ENCODE measurements at regions not wholly inside any gene's neighbourhood (a gene's known extent, or its start where the extent isn't known, plus 50 kb on each side); places are given as distances from the start of the nearest gene placed in this dataset.

DNA sequence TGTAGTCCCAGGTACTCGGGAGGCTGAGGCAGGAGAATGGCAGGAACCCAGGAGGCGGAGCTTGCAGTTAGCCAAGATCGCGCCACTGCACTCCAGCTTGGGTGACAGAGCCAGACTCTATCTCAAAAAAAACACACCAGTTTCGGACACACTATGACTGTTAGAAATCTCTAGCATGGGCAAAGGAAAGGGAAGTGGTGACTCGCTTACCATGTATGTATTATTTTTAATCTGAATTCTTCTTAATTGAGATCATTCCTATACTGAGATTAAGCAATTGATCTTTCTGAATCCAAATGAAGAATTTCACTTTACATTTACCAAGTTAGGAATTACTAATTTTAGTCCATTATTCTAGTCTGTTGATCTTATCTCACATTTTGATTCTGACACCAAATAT lies 459.2 kb upstream of the ALCAM start:
- H3K27me3 ChIP-seq (replicated peaks in 1 of 4; ENCODE audit: control insufficient read depth in 3 of 4, extremely low read depth in 1 of 4, insufficient read depth in 3 of 4, low read length in 3 of 4), result no peaks in the 10 kb centered on the region
- H3K23ac ChIP-seq (ENCODE audit: insufficient read length), result no peak overlapping the region
- no peak for DNase-seq (ENCODE audit: low read depth in 1 of 2, low spot score in 2 of 2)
- H3K9ac ChIP-seq (replicated peaks in 1 of 4; ENCODE audit: extremely low read depth in 1 of 4, low read depth in 3 of 4, low read length in 3 of 4), result no peak overlapping the region
- H4K20me1 ChIP-seq (replicated peaks in 1 of 2; ENCODE audit: control insufficient read depth in 1 of 2, insufficient read depth in 2 of 2, low read length in 2 of 2), result no peaks in the 10 kb centered on the region
- no peak overlapping the region for H2BK15ac ChIP-seq (ENCODE audit: low read length)
- H3K14ac ChIP-seq (ENCODE audit: insufficient read length), result no peak overlapping the region
- no peak for FAIRE-seq
- H3K4me2 ChIP-seq (ENCODE audit: insufficient read depth in 1 of 2, low read depth in 2 of 2, low read length in 2 of 2), result no peak overlapping the region
- peaks cover 5 to 6% of the 10 kb centered on the region in 2 experiments; a peak in 2 of 4 replicates for H3K9me3 ChIP-seq (ENCODE audit: insufficient read depth in 2 of 2, low read depth in 1 of 2, low read length in 1 of 2)
- no peaks in the 10 kb centered on the region for H3K79me2 ChIP-seq (ENCODE audit: control insufficient read depth in 1 of 2, insufficient read depth in 2 of 2, low read length in 2 of 2)
- H2BK12ac ChIP-seq (ENCODE audit: low read depth, low read length), result no peak overlapping the region
- 100% methylated on average over 6 of the region's 6 CpGs; no CpG with 5 or more reads in 1 of the 2 experiments for WGBS, 2 experiments (ENCODE audit: extremely low coverage in 1 of 2, insufficient coverage in 1 of 2, insufficient read length in 1 of 2, insufficient replicate concordance in 2 of 2, low coverage in 1 of 2, low lambda C conversion rate in 2 of 2, missing lambda C conversion rate in 1 of 2)
- no peak overlapping the region for H3K56ac ChIP-seq (replicated peaks; ENCODE audit: insufficient read length, low read depth, low read length)
- no peaks in the 10 kb centered on the region for H3K23me2 ChIP-seq (ENCODE audit: low read depth, low read length)
- H3K27ac ChIP-seq (ENCODE audit: low read depth, low read length), result no peak overlapping the region
- no peak overlapping the region for H4K8ac ChIP-seq (ENCODE audit: extremely low read depth, insufficient read depth, low read length)
- H2AFZ ChIP-seq (ENCODE audit: low read length), result no peak overlapping the region
- no peaks in the 10 kb centered on the region for H3K36me3 ChIP-seq (ENCODE audit: control insufficient read depth in 2 of 4, insufficient read depth in 4 of 4, low read length in 3 of 4)
- no peak overlapping the region for H3K18ac ChIP-seq (ENCODE audit: extremely low read depth, low read length)
- CTCF ChIA-PET (ENCODE audit: partially characterized antibody), result interaction anchor here (1.4 to 1.7 kb wide), 2 partner anchors 12 to 311 kb away, joined by 3 to 4 read pairs; no protein-coding TSS in a partner anchor
- H3K4me3 ChIP-seq (ENCODE audit: extremely low read depth in 1 of 4, insufficient read depth in 2 of 4, low read depth in 3 of 4, low read length in 4 of 4), result no peak overlapping the region
- POLR2A ChIA-PET (ENCODE audit: partially characterized antibody), result no interaction called here
- no peak for TF ChIP-seq CBX8 (IDR thresholded peaks at IDR 0.05; ENCODE audit: borderline replicate concordance, low read depth, low read length)
- no peak for TF ChIP-seq SUZ12 (IDR thresholded peaks at IDR 0.05; ENCODE audit: low read length)
- TF ChIP-seq, protein P1, sequence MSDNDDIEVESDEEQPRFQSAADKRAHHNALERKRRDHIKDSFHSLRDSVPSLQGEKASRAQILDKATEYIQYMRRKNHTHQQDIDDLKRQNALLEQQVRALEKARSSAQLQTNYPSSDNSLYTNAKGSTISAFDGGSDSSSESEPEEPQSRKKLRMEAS (IDR thresholded peaks at IDR 0.05), result no peak
- TF ChIP-seq CHD1 (IDR thresholded peaks at IDR 0.05; ENCODE audit: low read depth, low read length), result no peak
- TF ChIP-seq BRCA1 (IDR thresholded peaks at IDR 0.05; ENCODE audit: low read depth, low read length), result no peak
- no peak for TF ChIP-seq MAFK (IDR thresholded peaks at IDR 0.05; ENCODE audit: low read depth, low read length)
- no peak for TF ChIP-seq SRF (IDR thresholded peaks at IDR 0.05; ENCODE audit: low read depth, low read length)
- TF ChIP-seq JUND (IDR thresholded peaks at IDR 0.05; ENCODE audit: low read length), result no peak
- no peak for TF ChIP-seq HDAC2 (IDR thresholded peaks at IDR 0.05; ENCODE audit: borderline replicate concordance in 1 of 2, low read depth in 2 of 2, low read length in 2 of 2)
- no peak for TF ChIP-seq EGR1 (IDR thresholded peaks at IDR 0.05; ENCODE audit: borderline replicate concordance, low read depth, low read length)
- no peak overlapping the region for H2AK5ac ChIP-seq (ENCODE audit: low read depth, low read length)
- H2BK120ac ChIP-seq (replicated peaks; ENCODE audit: low read depth, low read length), result no peak overlapping the region
- H4K91ac ChIP-seq (replicated peaks; ENCODE audit: insufficient read length, low read length), result no peak overlapping the region
- no peak overlapping the region for H2BK20ac ChIP-seq (ENCODE audit: low read length)
- peaks cover 0 to 7% (median 3%) of the 10 kb centered on the region in 4 experiments; a peak in 4 of 7 replicates for H3K4me1 ChIP-seq (replicated peaks in 1 of 4; ENCODE audit: control insufficient read depth in 3 of 4, insufficient read depth in 4 of 4, low read length in 3 of 4)
- no peak overlapping the region for H2BK5ac ChIP-seq (ENCODE audit: low read depth, low read length)
- no peaks in the 10 kb centered on the region for H3K79me1 ChIP-seq (ENCODE audit: low read depth, low read length)
- H4K5ac ChIP-seq (ENCODE audit: insufficient read length, low read depth, low read length), result no peak overlapping the region
- H3K4ac ChIP-seq (replicated peaks; ENCODE audit: insufficient read length, low read depth, low read length), result no peak overlapping the region
